Heart right ventricle (tissue), 16 donors: ENCODE measurements at regions not wholly inside any gene's neighbourhood (a gene's known extent, or its start where the extent isn't known, plus 50 kb on each side); places are given as distances from the start of the nearest gene placed in this dataset.

ENCODE experiments used
- ATAC-seq, 8 donors: fragments of 200-7000 bp; cut with Tn5 transposase; one replicate each; pipeline ENCODE4 v1.9.1; 2020; ENCODE audit warnings: mild to moderate bottlenecking in 8 of 8, moderate library complexity in 8 of 8, moderate number of reproducible peaks in 1 of 8
- DNase-seq, 2 donors: peaks; one replicate each; pipeline ENCODE4 v3.0.0-alpha.2; 2020
- H3K27ac ChIP-seq, 10 donors: fragments of 200-600 bp; sonication (generic) in 2 of 10; one replicate each; pipeline versions ENCODE4 v1.5.0 to v1.8.0; 2020 to 2022; ENCODE audit warnings: mild to moderate bottlenecking in 3 of 10
- H3K27me3 ChIP-seq, 7 donors: fragments of 200-600 bp; one replicate each; pipeline ENCODE4 v1.8.0; 2021 to 2022; ENCODE audit warnings: mild to moderate bottlenecking in 2 of 7
- H3K36me3 ChIP-seq, 9 donors: fragments of 200-600 bp; sonication (generic) in 1 of 9; one replicate each; pipeline versions ENCODE4 v1.5.0 to v1.8.0; 2020 to 2022; ENCODE audit warnings: mild to moderate bottlenecking in 2 of 9
- H3K4me1 ChIP-seq, 9 donors: fragments of 200-600 bp; sonication (generic) in 1 of 9; one replicate each; pipeline versions ENCODE4 v1.5.0 to v1.8.0; 2020 to 2022; ENCODE audit warnings: mild to moderate bottlenecking in 4 of 9
- H3K4me3 ChIP-seq, 10 donors: fragments of 200-600 bp; sonication (generic) in 2 of 10; one replicate each; pipeline versions ENCODE4 v1.5.0 to v1.8.0; 2020 to 2022; ENCODE audit warnings: mild to moderate bottlenecking in 7 of 10, moderate library complexity in 2 of 10
- H3K9me3 ChIP-seq, 11 donors: fragments of 200-600 bp in 10 of 11; sonication (generic) in 2 of 11; one replicate each; pipeline versions ENCODE4 v1.5.0 to v1.8.0; 2013 to 2022; ENCODE audit warnings: mild to moderate bottlenecking in 2 of 11, control low read depth in 1 of 11, moderate library complexity in 1 of 11
- CTCF ChIP-seq, 9 donors: fragments of 200-600 bp; sonication (generic) in 2 of 9; IDR thresholded peaks; one replicate each; pipeline versions ENCODE4 v1.5.0 to v1.8.0; 2021 to 2022; ENCODE audit warnings: antibody characterized with exemption in 9 of 9, mild to moderate bottlenecking in 5 of 9, moderate library complexity in 1 of 9
- WGBS, 2 donors: extraction: QIAGEN DNeasy Blood & Tissue Kit; methylation state at CpG; one replicate each; pipeline ENCODE4 v1.1.7; 2013; ENCODE audit warnings: inconsistent platforms in 1 of 2; 5-methylcytosine and 5-hydroxymethylcytosine counted together
- intact Hi-C, 10 donors: fragments of 100-400 bp; cut with DNase I; formaldehyde crosslinking; loops; one replicate each; pipeline versions ENCODE4 v1.11.1 to v1.14.2; 2022
- donor health status: Arrhythmogenic right ventricular cardiomyopathy.
- donor health status: ischemic (EF 13 %, LVEDD 7.1; RV severe dilation, severe dysfunction).
- donor health status: healthy with polysubstance abuse.
- donor health status: DM: no; HTN: yes; CAD: no.
- donor health status: DM: no; HTN: no; CAD: no.
- donor health status: ischemic (EF 25% LVEDD 6.9; RV normal size, moderate dysfunction).
- donor health status: ischemic (EF 25% LVEDD 5.7; RV mildly dilated, moderate dysfunction).
- donor health status: healthy.
- donor health status: DM: yes; HTN: yes; CAD: no.
- donor health status: Ischemic cardiomyopathy.
- donor health status: ischemic (EF 35%, LVEDD 5.7; RV mildly dilated, moderate dysfunction).
- donor health status: nonischemic (EF 11% LVEDD 7.7; RV severe dilation, severe dysfunction).
- donor health status: DM: yes; HTN: yes; CAD: no.
- donor health status: PGD.
- donor health status: ischemic (EF 29% LVEDD 5.4; RV normal size, mild dysfunction).
- donor health status: nonischemic (EF 23%, LVEDD 6.1; RV moderate dilation, normal function).

GRCh38 chr16:86690970-86691369, 112.6 kb downstream of the FOXL1 start:
- WGBS, 2 donors = 86 to 87% methylated on average over 5 of the region's 5 CpGs
- no peak for DNase-seq
- no peak for ATAC-seq

DNA sequence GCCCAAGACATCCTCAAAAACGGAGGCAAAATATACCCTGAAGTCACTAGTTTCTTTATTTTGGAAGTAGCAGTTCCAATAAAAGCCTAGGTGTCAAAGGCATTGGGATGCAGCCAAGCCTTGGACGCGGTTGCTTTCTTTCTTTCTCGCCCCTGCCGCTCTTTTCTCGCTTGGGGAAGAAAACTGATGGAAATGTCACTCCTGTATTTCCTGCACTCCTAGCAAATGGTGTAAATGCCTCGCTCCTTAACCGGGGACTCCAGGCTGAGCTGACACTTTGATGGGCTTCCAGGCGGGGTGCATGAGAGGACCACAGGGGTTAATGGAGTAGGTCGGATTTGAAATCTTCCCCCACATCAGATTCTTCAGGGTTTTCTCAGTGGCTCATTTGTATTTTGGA, 114.1 kb downstream of the FOXL1 start:
- DNase-seq = no peak
- H3K9me3 ChIP-seq = peaks cover 0 to 10% (median 0%) of the 10 kb centered on the region in 11 donors

More at GRCh38 chr16:86690970-86691369, 112.6 kb downstream of the FOXL1 start:
- Histone ChIP-seq H3K4me3 (no peak overlapping the region), H3K36me3 (no peaks in the 10 kb centered on the region), H3K4me1 (no peaks in the 10 kb centered on the region), H3K27ac (no peak overlapping the region), H3K9me3 (peaks cover 0 to 10% (median 0%) of the 10 kb centered on the region in 11 donors), H3K27me3 (peaks cover 0 to 25% (median 6%) of the 10 kb centered on the region in 7 donors)
- intact Hi-C loops = no loop called here
- TF ChIP-seq CTCF (IDR thresholded peaks at IDR 0.05) = no peak

GRCh38 chr16:86693033-86693432, 114.7 kb downstream of the FOXL1 start:
- Histone ChIP-seq H3K27me3 (peaks cover 0 to 28% (median 6%) of the 10 kb centered on the region in 7 donors), H3K4me1 (peaks cover 0 to 4% (median 0%) of the 10 kb centered on the region in 9 donors), H3K27ac (no peak overlapping the region), H3K36me3 (no peaks in the 10 kb centered on the region), H3K9me3 (peaks cover 0 to 10% (median 0%) of the 10 kb centered on the region in 11 donors), H3K4me3 (no peak overlapping the region)
- TF ChIP-seq CTCF (IDR thresholded peaks at IDR 0.05) = no peak
- DNase-seq (no peak), ATAC-seq (no peak)
- 65 to 66% methylated on average over 5 of the region's 5 CpGs for WGBS, 2 donors
- intact Hi-C loops = no loop called here

More for the DNA sequence above, 114.1 kb downstream of the FOXL1 start:
- intact Hi-C loops = no loop called here
- H3K4me1 ChIP-seq = peaks cover 0 to under 1% (median 0%) of the 10 kb centered on the region in 9 donors
- WGBS, 2 donors = 49 to 54% methylated on average over 10 of the region's 10 CpGs
- no peaks in the 10 kb centered on the region for H3K36me3 ChIP-seq
- H3K27ac ChIP-seq = no peak overlapping the region
- H3K27me3 ChIP-seq = peaks cover 0 to 25% (median 6%) of the 10 kb centered on the region in 7 donors
- H3K4me3 ChIP-seq = no peak overlapping the region
- ATAC-seq = no peak
- TF ChIP-seq CTCF (IDR thresholded peaks at IDR 0.05) = no peak

- Histone ChIP-seq H3K27me3 (peaks cover 0 to 22% (median 8%) of the 10 kb centered on the region in 7 donors), H3K4me3 (no peak overlapping the region), H3K9me3 (no peaks in the 10 kb centered on the region), H3K4me1 (peaks cover 0 to 4% (median 0%) of the 10 kb centered on the region in 9 donors), H3K27ac (no peak overlapping the region), H3K36me3 (no peaks in the 10 kb centered on the region)
- no peak for ATAC-seq
- intact Hi-C loops = no loop called here
- DNase-seq = no peak
- no peak for TF ChIP-seq CTCF (IDR thresholded peaks at IDR 0.05)
- 22 to 28% methylated on average over 3 of the region's 3 CpGs for WGBS, 2 donors
These were observed 119.4 kb downstream of the FOXL1 start for GRCh38 chr16:86697715-86698114.
